Uterus (tissue), 3 donors: ENCODE measurements at regions not wholly inside any gene's neighbourhood (a gene's known extent, or its start where the extent isn't known, plus 50 kb on each side); places are given as distances from the start of the nearest gene placed in this dataset.

Experiments
- DNase-seq, 2 donors: peaks; one replicate each; pipeline ENCODE4 v3.0.0-alpha.2; 2019 to 2020
- H3K27ac ChIP-seq, 2 donors: fragments of 200-600 bp; sonication (generic); 1 replicate in 1 of 2; 2 replicates in 1 of 2; pipeline ENCODE4 v1.5.1; 2016 to 2018
- H3K27me3 ChIP-seq, 2 donors: fragments of 200-600 bp; sonication (generic); one replicate each; pipeline ENCODE4 v1.5.1; 2018 to 2019; ENCODE audit warnings: control low read depth in 1 of 2
- H3K36me3 ChIP-seq, 2 donors: fragments of 200-600 bp; sonication (generic); one replicate each; pipeline ENCODE4 v1.5.1; 2019; ENCODE audit warnings: control low read depth in 1 of 2
- H3K4me1 ChIP-seq, 2 donors: fragments of 200-600 bp; sonication (generic); one replicate each; pipeline ENCODE4 v1.5.1; 2018 to 2019; ENCODE audit warnings: control low read depth in 1 of 2
- H3K4me3 ChIP-seq, 2 donors: fragments of 200-600 bp; sonication (generic); 1 replicate in 1 of 2; 2 replicates in 1 of 2; pipeline ENCODE4 v1.5.1; 2018 to 2019; ENCODE audit warnings: mild to moderate bottlenecking in 1 of 2
- H3K9me3 ChIP-seq, 2 donors: fragments of 200-600 bp; sonication (generic); one replicate each; pipeline ENCODE4 v1.5.1; 2019; ENCODE audit warnings: control low read depth in 1 of 2
- CTCF ChIP-seq, 4 experiments: fragments of 200-600 bp in 2 of 4; fragments of 450-650 bp in 2 of 4; sonication (generic) in 2 of 4; IDR thresholded peaks; one replicate each; pipeline ENCODE4 v1.5.1; 2016 to 2019; ENCODE audit warnings: antibody characterized with exemption in 4 of 4, mild to moderate bottlenecking in 2 of 4, moderate library complexity in 1 of 4
- POLR2A ChIP-seq, 2 donors: fragments of 450-650 bp; IDR thresholded peaks; one replicate each; pipeline ENCODE4 v1.6.1; 2016; ENCODE audit warnings: antibody characterized with exemption in 2 of 2, mild to moderate bottlenecking in 1 of 2, moderate library complexity in 1 of 2
- intact Hi-C: fragments of 100-400 bp; cut with DNase I; formaldehyde crosslinking; loops from one replicate; pipeline ENCODE4 v1.15.1; 2023; ENCODE audit warnings: low total_unique reads
- donor health status: DM: yes; HTN: yes; CAD: no.

GRCh38 chr1:191675856-191676783 is 482.1 kb upstream of the RGS18 start:
- no peak for TF ChIP-seq CTCF (IDR thresholded peaks at IDR 0.05)
- no peak for TF ChIP-seq POLR2A (IDR thresholded peaks at IDR 0.05)
- no peak overlapping the region for H3K27ac ChIP-seq
- intact Hi-C loops, result no loop called here
- no peak overlapping the region for H3K4me3 ChIP-seq
- no peaks in the 10 kb centered on the region for H3K36me3 ChIP-seq
- no peak for DNase-seq
- H3K27me3 ChIP-seq, result no peaks in the 10 kb centered on the region
- H3K9me3 ChIP-seq, result no peaks in the 10 kb centered on the region
- no peaks in the 10 kb centered on the region for H3K4me1 ChIP-seq

GRCh38 chr1:191685669-191686068 is 472.6 kb upstream of the RGS18 start:
- intact Hi-C loops, result no loop called here
- DNase-seq, result no peak
- TF ChIP-seq POLR2A (IDR thresholded peaks at IDR 0.05) (no peak), CTCF (IDR thresholded peaks at IDR 0.05) (no peak)
- Histone ChIP-seq H3K27ac (no peak overlapping the region), H3K27me3 (no peaks in the 10 kb centered on the region), H3K4me1 (no peaks in the 10 kb centered on the region), H3K36me3 (no peaks in the 10 kb centered on the region), H3K4me3 (no peak overlapping the region), H3K9me3 (no peaks in the 10 kb centered on the region)

GRCh38 chr1:191687721-191688120 is 470.5 kb upstream of the RGS18 start:
- H3K27me3 ChIP-seq, result no peaks in the 10 kb centered on the region
- no peaks in the 10 kb centered on the region for H3K36me3 ChIP-seq
- no peaks in the 10 kb centered on the region for H3K9me3 ChIP-seq
- no peak overlapping the region for H3K4me3 ChIP-seq
- H3K27ac ChIP-seq, result no peak overlapping the region
- TF ChIP-seq CTCF (IDR thresholded peaks at IDR 0.05) (no peak), POLR2A (IDR thresholded peaks at IDR 0.05) (no peak)
- intact Hi-C loops, result no loop called here
- DNase-seq, result no peak
- H3K4me1 ChIP-seq, result no peaks in the 10 kb centered on the region

GRCh38 chr1:191690931-191691330 is 467.3 kb upstream of the RGS18 start:
- no peaks in the 10 kb centered on the region for H3K9me3 ChIP-seq
- intact Hi-C loops, result no loop called here
- no peak for DNase-seq
- no peak overlapping the region for H3K4me3 ChIP-seq
- no peaks in the 10 kb centered on the region for H3K27me3 ChIP-seq
- H3K4me1 ChIP-seq, result no peaks in the 10 kb centered on the region
- H3K36me3 ChIP-seq, result no peaks in the 10 kb centered on the region
- TF ChIP-seq CTCF (IDR thresholded peaks at IDR 0.05) (no peak), POLR2A (IDR thresholded peaks at IDR 0.05) (no peak)
- H3K27ac ChIP-seq, result no peak overlapping the region

GRCh38 chr1:191693797-191694196 is 464.5 kb upstream of the RGS18 start:
- no peak overlapping the region for H3K4me3 ChIP-seq
- DNase-seq, result no peak
- no peak for TF ChIP-seq CTCF (IDR thresholded peaks at IDR 0.05)
- no peak for TF ChIP-seq POLR2A (IDR thresholded peaks at IDR 0.05)
- intact Hi-C loops, result no loop called here
- H3K27me3 ChIP-seq, result no peaks in the 10 kb centered on the region
- no peaks in the 10 kb centered on the region for H3K9me3 ChIP-seq
- peaks cover 0 to under 1% of the 10 kb centered on the region in 2 donors for H3K36me3 ChIP-seq
- H3K4me1 ChIP-seq, result no peaks in the 10 kb centered on the region
- H3K27ac ChIP-seq, result no peak overlapping the region
